HCT116 (cell line): ENCODE measurements at regions not wholly inside any gene's neighbourhood (a gene's known extent, or its start where the extent isn't known, plus 50 kb on each side); places are given as distances from the start of the nearest gene placed in this dataset.

Source experiments
- ATAC-seq: fragments of 200-7000 bp; cut with Tn5 transposase; 2 replicates; pipeline ENCODE4 v1.9.1; 2020; ENCODE audit warnings: mild to moderate bottlenecking, moderate library complexity
- BruUV-seq: library from RNA; stranded (reverse); fragments of 400-500 nt; replicated peaks from 2 replicates; lab custom pipeline; 2021; lab: Mats Ljungman, UMichigan
- CTCF ChIA-PET: fragments of 300-600 bp; sonication (Branson Sonifier 250); formaldehyde crosslinking; loops from one replicate; lab custom pipeline; 2021; ENCODE audit warnings: antibody characterized with exemption; lab: Charles Lee
- POLR2A ChIA-PET: fragments of 300-600, 350-600 bp; sonication (Branson Sonifier 250); formaldehyde crosslinking; loops from one replicate; lab custom pipeline; 2021; ENCODE audit warnings: antibody characterized with exemption; lab: Charles Lee
- RAD21 ChIA-PET, 2 experiments: fragments of 300-600 bp; sonication (Branson Sonifier 250); formaldehyde crosslinking; loops; one replicate each; lab custom pipeline; 2023; ENCODE audit warnings: low total read pairs in 2 of 2; ENCODE audit not compliant: uncharacterized antibody in 2 of 2, unreplicated experiment in 2 of 2, low non-redundant PET in 1 of 2; lab: Charles Lee
- DNase-seq: peaks from one replicate; pipeline ENCODE4 v3.0.0-alpha.2; 2010; ENCODE audit warnings: low read depth, low spot score
- H2AFZ ChIP-seq: fragments of 200-600 bp; shearing (Covaris generic), sonication (generic); 2 replicates; pipeline ENCODE4 v1.6.1; 2017; ENCODE audit warnings: low read depth, mixed run types, mixed read lengths, antibody characterized with exemption, low read length; ENCODE audit not compliant: poor library complexity, severe bottlenecking
- H3K27ac ChIP-seq: 2 replicates; pipeline ENCODE4 v1.5.1; 2012; ENCODE audit warnings: low read depth, low read length
- H3K27me3 ChIP-seq: fragments of 200-600 bp; sonication (generic); 2 replicates; pipeline ENCODE4 v1.6.1; 2016; ENCODE audit warnings: mixed run types, low read length, mixed read lengths; ENCODE audit not compliant: insufficient read depth
- H3K36me3 ChIP-seq, 2 experiments: fragments of 200-500 bp in 1 of 2; fragments of 200-600 bp in 1 of 2; sonication (Bioruptor generic) in 1 of 2; sonication (generic) in 1 of 2; 2 replicates each; pipeline versions ENCODE4 v1.5.1 to v1.6.1; 2014 to 2016; ENCODE audit warnings: low read length in 2 of 2, inconsistent platforms in 1 of 2, mixed read lengths in 1 of 2, mixed run types in 1 of 2; ENCODE audit not compliant: insufficient read depth in 2 of 2, control insufficient read depth in 1 of 2
- H3K4me1 ChIP-seq, 2 experiments: fragments of 200-600 bp in 1 of 2; sonication (generic) in 1 of 2; 2 replicates each; pipeline versions ENCODE4 v1.5.1 to v1.6.1; 2012 to 2017; ENCODE audit warnings: low read length in 2 of 2, inconsistent platforms in 1 of 2, mild to moderate bottlenecking in 1 of 2, mixed read lengths in 1 of 2, mixed run types in 1 of 2, moderate library complexity in 1 of 2; ENCODE audit not compliant: insufficient read depth in 2 of 2, control insufficient read depth in 1 of 2
- H3K4me2 ChIP-seq: fragments of 200-600 bp; sonication (generic); 2 replicates; pipeline ENCODE4 v1.6.1; 2017; ENCODE audit warnings: mixed run types, low read length, mixed read lengths
- H3K4me3 ChIP-seq, 2 experiments: fragments of 200-600 bp in 1 of 2; sonication (generic) in 1 of 2; replicated peaks in 1 of 2; 2 replicates each; pipeline ENCODE4 v1.5.1; 2011 to 2016; ENCODE audit warnings: low read length in 2 of 2, control low read depth in 1 of 2, low read depth in 1 of 2, mild to moderate bottlenecking in 1 of 2, mixed read lengths in 1 of 2, mixed run types in 1 of 2
- H3K79me2 ChIP-seq: fragments of 200-600 bp; sonication (generic); 2 replicates; pipeline ENCODE4 v1.6.1; 2017; ENCODE audit warnings: mild to moderate bottlenecking, mixed run types, low read length, moderate library complexity, mixed read lengths; ENCODE audit not compliant: insufficient read depth
- H3K9ac ChIP-seq: fragments of 200-600 bp; sonication (generic); 2 replicates; pipeline ENCODE4 v1.6.1; 2016; ENCODE audit warnings: low read length, mixed read lengths
- H3K9me2 ChIP-seq: fragments of 200-600 bp; sonication (generic), shearing (Covaris generic); 2 replicates; pipeline ENCODE4 v1.6.1; 2017; ENCODE audit warnings: mixed run types, mild to moderate bottlenecking, moderate library complexity; ENCODE audit not compliant: insufficient read depth
- H3K9me3 ChIP-seq, 2 experiments: fragments of 200-500 bp in 1 of 2; fragments of 200-600 bp in 1 of 2; sonication (Bioruptor generic) in 1 of 2; sonication (generic) in 1 of 2; 2 replicates each; pipeline ENCODE4 v1.6.1; 2014 to 2017; ENCODE audit warnings: low read length in 2 of 2, mixed read lengths in 2 of 2, inconsistent platforms in 1 of 2, low read depth in 1 of 2, mild to moderate bottlenecking in 1 of 2, mixed run types in 1 of 2, moderate library complexity in 1 of 2; ENCODE audit not compliant: control insufficient read depth in 1 of 2, insufficient read depth in 1 of 2
- H4K20me1 ChIP-seq: fragments of 200-600 bp; sonication (generic), shearing (Covaris generic); 2 replicates; pipeline ENCODE4 v1.6.1; 2017; ENCODE audit warnings: mixed run types, mild to moderate bottlenecking, moderate library complexity; ENCODE audit not compliant: insufficient read depth
- ATF3 ChIP-seq: IDR thresholded peaks from 2 replicates; pipeline ENCODE4 v1.6.1; 2012
- CBX3 ChIP-seq: IDR thresholded peaks from 2 replicates; pipeline ENCODE4 v1.6.1; 2012; ENCODE audit warnings: low read depth
- CEBPB ChIP-seq: IDR thresholded peaks from 2 replicates; pipeline ENCODE4 v1.6.1; 2012; ENCODE audit warnings: low read depth
- EGR1 ChIP-seq: IDR thresholded peaks from 2 replicates; pipeline ENCODE4 v1.6.1; 2012; ENCODE audit warnings: low read depth
- EZH2 ChIP-seq: fragments of 200-600 bp; sonication (generic); IDR thresholded peaks from 2 replicates; pipeline ENCODE4 v1.6.1; 2017; ENCODE audit warnings: antibody characterized with exemption, mixed run types
- MAX ChIP-seq: IDR thresholded peaks from 2 replicates; pipeline ENCODE4 v1.6.1; 2012
- POLR2A ChIP-seq: IDR thresholded peaks from 2 replicates; pipeline ENCODE4 v1.7.0; 2011; ENCODE audit warnings: borderline replicate concordance; ENCODE audit not compliant: insufficient read depth, insufficient read length; ENCODE audit errors: extremely low read depth
- POLR2AphosphoS5 ChIP-seq: IDR thresholded peaks from 2 replicates; pipeline ENCODE4 v1.6.1; 2011; ENCODE audit warnings: mild to moderate bottlenecking, low read depth, low read length, moderate library complexity
- SIN3A ChIP-seq: IDR thresholded peaks from 2 replicates; pipeline ENCODE4 v1.6.1; 2012; ENCODE audit warnings: low read depth
- SRF ChIP-seq: IDR thresholded peaks from 2 replicates; pipeline ENCODE4 v1.6.1; 2012; ENCODE audit warnings: low read depth
- TCF7L2 ChIP-seq: IDR thresholded peaks from 2 replicates; pipeline ENCODE4 v1.7.0; 2011; ENCODE audit warnings: borderline replicate concordance, inconsistent platforms; ENCODE audit not compliant: insufficient read depth, insufficient read length; ENCODE audit errors: extremely low read depth
- YY1 ChIP-seq: IDR thresholded peaks from 2 replicates; pipeline ENCODE4 v1.6.1; 2011; ENCODE audit warnings: low read length, low read depth, moderate library complexity, mild to moderate bottlenecking; ENCODE audit not compliant: insufficient replicate concordance; ENCODE audit errors: extremely low read depth
- ZFX ChIP-seq: fragments of 450-650 bp; IDR thresholded peaks from 2 replicates; pipeline ENCODE4 v1.6.1; 2017
- ZNF274 ChIP-seq: fragments of 200-500 bp; sonication (Bioruptor generic); IDR thresholded peaks from 2 replicates; pipeline ENCODE4 v1.6.1; 2014; ENCODE audit warnings: mild to moderate bottlenecking, low read depth, low read length, inconsistent platforms
- intact Hi-C: fragments of 100-400 bp; cut with micrococcal nuclease; formaldehyde crosslinking; loops from 2 replicates; pipeline ENCODE4 v1.10.0; 2022

GRCh38 chr18:75754433-75754832, 326.9 kb upstream of the SMIM21 start:
- ATAC-seq (no peak), DNase-seq (no peak)
- ChIA-PET RAD21 (no interaction called here), POLR2A (no interaction called here), CTCF (no interaction called here)
- Histone ChIP-seq H3K4me1 (no peaks in the 10 kb centered on the region), H3K9me2 (no peaks in the 10 kb centered on the region), H3K4me2 (no peak overlapping the region), H3K4me3 (no peak overlapping the region), H3K79me2 (no peaks in the 10 kb centered on the region), H3K27me3 (0 out of 2 replicates have a peak, but pooled peaks cover 7% of the 10 kb centered on the region), H2AFZ (no peak overlapping the region), H3K36me3 (no peaks in the 10 kb centered on the region), H3K9ac (no peak overlapping the region), H3K27ac (no peak overlapping the region), H4K20me1 (no peaks in the 10 kb centered on the region), H3K9me3 (no peaks in the 10 kb centered on the region)
- no TSS peak for BruUV-seq
- TF ChIP-seq CEBPB (no peak), SIN3A (no peak), YY1 (no peak), ATF3 (no peak), ZFX (no peak), ZNF274 (no peak), TCF7L2 (no peak), POLR2A (no peak), SRF (no peak), EGR1 (no peak), CBX3 (no peak), EZH2 (no peak), MAX (no peak), POLR2AphosphoS5 (no peak)
- intact Hi-C loops, result no loop called here
